Activated CD8-positive, alpha-beta memory T cell treated with anti-CD3 and anti-CD28 coated beads, Interleukin-2, amount 50 U/mL, for 48 hours (primary cell): ENCODE measurements at regions not wholly inside any gene's neighbourhood (a gene's known extent, or its start where the extent isn't known, plus 50 kb on each side); places are given as distances from the start of the nearest gene placed in this dataset.
"Not testable (repeated sequence)": the region's sequence is repeated elsewhere in the genome, so short reads cannot be mapped to it uniquely, and the experiment has no call there.

ENCODE experiments used
- DNase-seq: peaks from one replicate; pipeline ENCODE4 v3.0.0-alpha.2; 2020

GRCh38 chr18:961644-962355 is 57.1 kb downstream of the ADCYAP1 start:
- DNase-seq: peak; percentile 80

- DNase-seq: no peak
Measured at GRCh38 chr18:963276-963675, 58.6 kb downstream of the ADCYAP1 start.

GRCh38 chr18:965921-966758 is 61.5 kb downstream of the ADCYAP1 start:
- no peak for DNase-seq

GRCh38 chr18:966759-967576 is 62.3 kb downstream of the ADCYAP1 start:
- DNase-seq: no peak

GRCh38 chr18:968910-969309 is 64.2 kb downstream of the ADCYAP1 start:
- DNase-seq: not testable (repeated sequence)

- not testable (repeated sequence) for DNase-seq
Measured at GRCh38 chr18:969311-969710, 64.6 kb downstream of the ADCYAP1 start.

- not testable (repeated sequence) for DNase-seq
Measured at GRCh38 chr18:974606-975005, 69.9 kb downstream of the ADCYAP1 start.

GRCh38 chr18:976393-977128 is 71.9 kb downstream of the ADCYAP1 start:
- not testable (repeated sequence) for DNase-seq

- DNase-seq: not testable (repeated sequence)
Measured at GRCh38 chr18:977327-977726, 72.7 kb downstream of the ADCYAP1 start.

- not testable (repeated sequence) for DNase-seq
Measured at GRCh38 chr18:977732-978131, 73.1 kb downstream of the ADCYAP1 start.

- no peak for DNase-seq
Measured at GRCh38 chr18:980586-980985, 75.9 kb downstream of the ADCYAP1 start.

- DNase-seq: no peak
Measured at GRCh38 chr18:984004-984403, 79.3 kb downstream of the ADCYAP1 start.

GRCh38 chr18:985212-985661 is 80.6 kb downstream of the ADCYAP1 start:
- DNase-seq: no peak

- DNase-seq: no peak
Measured at GRCh38 chr18:986051-986450, 81.4 kb downstream of the ADCYAP1 start.

GRCh38 chr18:986552-986951 is 81.9 kb downstream of the ADCYAP1 start:
- DNase-seq: no peak

GRCh38 chr18:987325-988186 is 82.9 kb downstream of the ADCYAP1 start:
- DNase-seq: no peak

GRCh38 chr18:989425-989824 is 84.8 kb downstream of the ADCYAP1 start:
- DNase-seq: no peak

GRCh38 chr18:990197-990596 is 85.5 kb downstream of the ADCYAP1 start:
- no peak for DNase-seq

- no peak for DNase-seq
Measured at GRCh38 chr18:991441-991840, 86.8 kb downstream of the ADCYAP1 start.

- no peak for DNase-seq
Measured at GRCh38 chr18:993560-993959, 88.9 kb downstream of the ADCYAP1 start.

- no peak for DNase-seq
Measured at GRCh38 chr18:995629-996028, 91.0 kb downstream of the ADCYAP1 start.
